Neural progenitor cell (in vitro differentiated cells): ENCODE measurements at regions not wholly inside any gene's neighbourhood (a gene's known extent, or its start where the extent isn't known, plus 50 kb on each side); places are given as distances from the start of the nearest gene placed in this dataset.

Experiments
- EZH2 ChIP-seq: fragments of 200-600 bp; sonication (generic); IDR thresholded peaks from 2 replicates; pipeline ENCODE4 v1.6.1; 2017; ENCODE audit warnings: antibody characterized with exemption, mild to moderate bottlenecking, moderate library complexity
- EZH2phosphoT487 ChIP-seq: fragments of 200-600 bp; sonication (generic); IDR thresholded peaks from 2 replicates; pipeline ENCODE4 v1.6.1; 2017; ENCODE audit warnings: antibody characterized with exemption

- TF ChIP-seq EZH2phosphoT487 (no peak), EZH2 (no peak)
Observed at GRCh38 chr1:47510282-47510811, 72.5 kb downstream of the FOXD2 start.
